GM12873 (cell line): ENCODE measurements at regions not wholly inside any gene's neighbourhood (a gene's known extent, or its start where the extent isn't known, plus 50 kb on each side); places are given as distances from the start of the nearest gene placed in this dataset.

Source experiments
- CTCF ChIP-seq: IDR thresholded peaks from 2 replicates; pipeline ENCODE4 v1.5.1; 2012; ENCODE audit warnings: low read depth, mild to moderate bottlenecking, moderate library complexity, low read length, control low read depth; ENCODE audit not compliant: insufficient read depth; ENCODE audit errors: missing control alignments

GRCh38 chr9:1959371-1959770, 55.8 kb upstream of the SMARCA2 start:
- TF ChIP-seq CTCF = no peak

GRCh38 chr9:1960342-1961042, 54.7 kb upstream of the SMARCA2 start:
- TF ChIP-seq CTCF = no peak

GRCh38 chr9:1962122-1962521, 53.0 kb upstream of the SMARCA2 start:
- no peak for TF ChIP-seq CTCF

DNA sequence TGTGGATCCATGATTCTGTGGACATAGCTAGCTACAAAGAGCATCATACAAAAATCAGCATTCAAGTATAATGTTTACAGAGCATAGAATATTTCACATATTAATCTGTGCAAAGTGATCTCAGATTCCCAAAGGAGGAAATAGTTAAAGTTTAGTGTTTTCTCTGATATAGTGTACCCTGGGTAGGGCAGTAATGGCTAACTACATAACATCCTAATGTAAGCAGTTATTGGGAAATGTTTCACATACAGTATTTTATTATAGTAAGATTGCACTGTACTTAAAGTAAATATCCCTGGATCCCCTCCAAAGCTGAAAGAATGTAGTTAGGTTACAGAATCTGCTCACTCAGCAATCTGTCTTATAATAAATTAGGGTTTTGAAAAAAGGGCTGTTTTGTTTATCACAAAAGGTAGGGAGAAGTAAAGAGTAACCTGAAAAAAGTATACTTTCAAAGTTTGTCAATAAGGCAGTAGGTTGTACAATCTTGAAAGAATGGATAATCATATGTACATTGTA, 52.5 kb upstream of the SMARCA2 start:
- TF ChIP-seq CTCF = no peak

- no peak for TF ChIP-seq CTCF
These were observed 51.1 kb upstream of the SMARCA2 start for GRCh38 chr9:1964093-1964492.
